Activated B cell treated with CpG ODN at 0.5 μM for 24 hours (primary cell): ENCODE measurements at regions not wholly inside any gene's neighbourhood (a gene's known extent, or its start where the extent isn't known, plus 50 kb on each side); places are given as distances from the start of the nearest gene placed in this dataset.
"Not testable (repeated sequence)": the region's sequence is repeated elsewhere in the genome, so short reads cannot be mapped to it uniquely, and the experiment has no call there.

Experiments used
- ATAC-seq: fragments of 200-7000 bp; cut with Tn5 transposase; one replicate; pipeline ENCODE4 v1.10.0; 2021; ENCODE audit warnings: low read depth, mild to moderate bottlenecking, moderate library complexity
- CTCF ChIA-PET: fragments of 350-600 bp; sonication (Branson Sonifier 250); formaldehyde crosslinking; loops from one replicate; lab custom pipeline; 2021; ENCODE audit warnings: antibody characterized with exemption; lab: Charles Lee
- POLR2A ChIA-PET: fragments of 350-600 bp; sonication (Branson Sonifier 250); formaldehyde crosslinking; loops from one replicate; lab custom pipeline; 2021; ENCODE audit warnings: antibody characterized with exemption; lab: Charles Lee
- DNase-seq: peaks from one replicate; pipeline ENCODE4 v3.0.0; 2022
- H3K27ac Mint-ChIP-seq: one replicate; pipeline ENCODE4 v1.8.0; 2020; ENCODE audit warnings: mixed read lengths
- H3K27me3 Mint-ChIP-seq: one replicate; pipeline ENCODE4 v1.8.0; 2021; ENCODE audit warnings: mixed read lengths
- H3K36me3 Mint-ChIP-seq: one replicate; pipeline ENCODE4 v1.8.0; 2021; ENCODE audit warnings: low read depth, mixed read lengths
- H3K4me1 Mint-ChIP-seq: one replicate; pipeline ENCODE4 v1.8.0; 2021; ENCODE audit warnings: mixed read lengths
- H3K4me3 Mint-ChIP-seq: one replicate; pipeline ENCODE4 v1.8.0; 2020; ENCODE audit warnings: mild to moderate bottlenecking, mixed read lengths
- H3K9me3 Mint-ChIP-seq: one replicate; pipeline ENCODE4 v1.8.0; 2020; ENCODE audit warnings: mixed read lengths
- CTCF ChIP-seq: fragments of 200-600 bp; IDR thresholded peaks from one replicate; pipeline ENCODE4 v1.8.0; 2022; ENCODE audit warnings: antibody characterized with exemption, mild to moderate bottlenecking
- intact Hi-C: fragments of 100-400 bp; cut with micrococcal nuclease; formaldehyde crosslinking; loops from one replicate; pipeline ENCODE4 v1.15.1; 2024

GRCh38 chr9:73327149-73327548 is 175.5 kb downstream of the ANXA1 start:
- H3K27me3 Mint-ChIP-seq, result no peaks in the 10 kb centered on the region
- H3K4me1 Mint-ChIP-seq, result no peaks in the 10 kb centered on the region
- no peak overlapping the region for H3K4me3 Mint-ChIP-seq
- DNase-seq (no peak), ATAC-seq (no peak)
- intact Hi-C loops, result no loop called here
- TF ChIP-seq CTCF, result no peak
- no peaks in the 10 kb centered on the region for H3K9me3 Mint-ChIP-seq
- ChIA-PET CTCF (no interaction called here), POLR2A (no interaction called here)
- no peak overlapping the region for H3K27ac Mint-ChIP-seq
- no peaks in the 10 kb centered on the region for H3K36me3 Mint-ChIP-seq

- CTCF ChIA-PET, POLR2A ChIA-PET, H3K4me3 Mint-ChIP-seq, intact Hi-C loops, H3K27me3 Mint-ChIP-seq, H3K4me1 Mint-ChIP-seq, H3K9me3 Mint-ChIP-seq, DNase-seq, ATAC-seq, H3K27ac Mint-ChIP-seq, H3K36me3 Mint-ChIP-seq: not testable (repeated sequence)
These were observed 185.5 kb downstream of the ANXA1 start for GRCh38 chr9:73337182-73337581.

GRCh38 chr9:73344060-73344459 is 192.4 kb downstream of the ANXA1 start:
- ATAC-seq, result no peak
- H3K36me3 Mint-ChIP-seq, result no peaks in the 10 kb centered on the region
- CTCF ChIA-PET, result no interaction called here

GRCh38 chr9:73347123-73347522 is 195.5 kb downstream of the ANXA1 start:
- intact Hi-C loops, result no loop called here
- H3K4me1 Mint-ChIP-seq, result no peaks in the 10 kb centered on the region
- ATAC-seq (no peak), DNase-seq (no peak)
- no peaks in the 10 kb centered on the region for H3K27me3 Mint-ChIP-seq
- CTCF ChIA-PET, result interaction anchor here (0.7 kb wide), 1 partner anchor 634 kb away, joined by 3 read pairs; no protein-coding TSS in a partner anchor
- no peak for TF ChIP-seq CTCF
- H3K27ac Mint-ChIP-seq, result no peak overlapping the region
- no peaks in the 10 kb centered on the region for H3K9me3 Mint-ChIP-seq
- H3K36me3 Mint-ChIP-seq, result no peaks in the 10 kb centered on the region
- POLR2A ChIA-PET, result no interaction called here
- no peak overlapping the region for H3K4me3 Mint-ChIP-seq

More at GRCh38 chr9:73344060-73344459, 192.4 kb downstream of the ANXA1 start:
- Mint-ChIP-seq H3K27ac (no peak overlapping the region), H3K27me3 (no peaks in the 10 kb centered on the region), H3K4me3 (no peak overlapping the region), H3K4me1 (no peaks in the 10 kb centered on the region), H3K9me3 (no peaks in the 10 kb centered on the region)
- TF ChIP-seq CTCF, result no peak
- POLR2A ChIA-PET, result no interaction called here
- no peak for DNase-seq
- intact Hi-C loops, result no loop called here

- intact Hi-C loops, result no loop called here
- TF ChIP-seq CTCF, result no peak
- ChIA-PET CTCF (no interaction called here), POLR2A (no interaction called here)
- ATAC-seq (no peak), DNase-seq (no peak)
- no peaks in the 10 kb centered on the region for H3K4me1 Mint-ChIP-seq
- no peaks in the 10 kb centered on the region for H3K9me3 Mint-ChIP-seq
- no peak overlapping the region for H3K4me3 Mint-ChIP-seq
- no peaks in the 10 kb centered on the region for H3K36me3 Mint-ChIP-seq
- no peak overlapping the region for H3K27ac Mint-ChIP-seq
- H3K27me3 Mint-ChIP-seq, result no peaks in the 10 kb centered on the region
These were observed 196.1 kb downstream of the ANXA1 start for GRCh38 chr9:73347720-73348119.

- ATAC-seq (no peak), DNase-seq (no peak)
- TF ChIP-seq CTCF, result no peak
- ChIA-PET CTCF (no interaction called here), POLR2A (no interaction called here)
- Mint-ChIP-seq H3K27ac (no peak overlapping the region), H3K4me1 (no peaks in the 10 kb centered on the region), H3K36me3 (no peaks in the 10 kb centered on the region), H3K9me3 (no peaks in the 10 kb centered on the region), H3K4me3 (no peak overlapping the region), H3K27me3 (no peaks in the 10 kb centered on the region)
- intact Hi-C loops, result no loop called here
These were observed 196.8 kb downstream of the ANXA1 start for GRCh38 chr9:73348471-73348870.
